HCT116 (cell line): ENCODE measurements at regions not wholly inside any gene's neighbourhood (a gene's known extent, or its start where the extent isn't known, plus 50 kb on each side); places are given as distances from the start of the nearest gene placed in this dataset.

Source experiments
- ATAC-seq: fragments of 200-7000 bp; cut with Tn5 transposase; 2 replicates; pipeline ENCODE4 v1.9.1; 2020; ENCODE audit warnings: mild to moderate bottlenecking, moderate library complexity
- BruUV-seq: library from RNA; stranded (reverse); fragments of 400-500 nt; replicated peaks from 2 replicates; lab custom pipeline; 2021; lab: Mats Ljungman, UMichigan
- CTCF ChIA-PET: fragments of 300-600 bp; sonication (Branson Sonifier 250); formaldehyde crosslinking; loops from one replicate; lab custom pipeline; 2021; ENCODE audit warnings: antibody characterized with exemption; lab: Charles Lee
- POLR2A ChIA-PET: fragments of 300-600, 350-600 bp; sonication (Branson Sonifier 250); formaldehyde crosslinking; loops from one replicate; lab custom pipeline; 2021; ENCODE audit warnings: antibody characterized with exemption; lab: Charles Lee
- RAD21 ChIA-PET, 2 experiments: fragments of 300-600 bp; sonication (Branson Sonifier 250); formaldehyde crosslinking; loops; one replicate each; lab custom pipeline; 2023; ENCODE audit warnings: low total read pairs in 2 of 2; ENCODE audit not compliant: uncharacterized antibody in 2 of 2, unreplicated experiment in 2 of 2, low non-redundant PET in 1 of 2; lab: Charles Lee
- DNase-seq: peaks from one replicate; pipeline ENCODE4 v3.0.0-alpha.2; 2010; ENCODE audit warnings: low read depth, low spot score
- H2AFZ ChIP-seq: fragments of 200-600 bp; shearing (Covaris generic), sonication (generic); 2 replicates; pipeline ENCODE4 v1.6.1; 2017; ENCODE audit warnings: low read depth, mixed run types, mixed read lengths, antibody characterized with exemption, low read length; ENCODE audit not compliant: poor library complexity, severe bottlenecking
- H3K27ac ChIP-seq: 2 replicates; pipeline ENCODE4 v1.5.1; 2012; ENCODE audit warnings: low read depth, low read length
- H3K27me3 ChIP-seq: fragments of 200-600 bp; sonication (generic); 2 replicates; pipeline ENCODE4 v1.6.1; 2016; ENCODE audit warnings: mixed run types, low read length, mixed read lengths; ENCODE audit not compliant: insufficient read depth
- H3K36me3 ChIP-seq, 2 experiments: fragments of 200-500 bp in 1 of 2; fragments of 200-600 bp in 1 of 2; sonication (Bioruptor generic) in 1 of 2; sonication (generic) in 1 of 2; 2 replicates each; pipeline versions ENCODE4 v1.5.1 to v1.6.1; 2014 to 2016; ENCODE audit warnings: low read length in 2 of 2, inconsistent platforms in 1 of 2, mixed read lengths in 1 of 2, mixed run types in 1 of 2; ENCODE audit not compliant: insufficient read depth in 2 of 2, control insufficient read depth in 1 of 2
- H3K4me1 ChIP-seq, 2 experiments: fragments of 200-600 bp in 1 of 2; sonication (generic) in 1 of 2; 2 replicates each; pipeline versions ENCODE4 v1.5.1 to v1.6.1; 2012 to 2017; ENCODE audit warnings: low read length in 2 of 2, inconsistent platforms in 1 of 2, mild to moderate bottlenecking in 1 of 2, mixed read lengths in 1 of 2, mixed run types in 1 of 2, moderate library complexity in 1 of 2; ENCODE audit not compliant: insufficient read depth in 2 of 2, control insufficient read depth in 1 of 2
- H3K4me2 ChIP-seq: fragments of 200-600 bp; sonication (generic); 2 replicates; pipeline ENCODE4 v1.6.1; 2017; ENCODE audit warnings: mixed run types, low read length, mixed read lengths
- H3K4me3 ChIP-seq, 2 experiments: fragments of 200-600 bp in 1 of 2; sonication (generic) in 1 of 2; replicated peaks in 1 of 2; 2 replicates each; pipeline ENCODE4 v1.5.1; 2011 to 2016; ENCODE audit warnings: low read length in 2 of 2, control low read depth in 1 of 2, low read depth in 1 of 2, mild to moderate bottlenecking in 1 of 2, mixed read lengths in 1 of 2, mixed run types in 1 of 2
- H3K79me2 ChIP-seq: fragments of 200-600 bp; sonication (generic); 2 replicates; pipeline ENCODE4 v1.6.1; 2017; ENCODE audit warnings: mild to moderate bottlenecking, mixed run types, low read length, moderate library complexity, mixed read lengths; ENCODE audit not compliant: insufficient read depth
- H3K9ac ChIP-seq: fragments of 200-600 bp; sonication (generic); 2 replicates; pipeline ENCODE4 v1.6.1; 2016; ENCODE audit warnings: low read length, mixed read lengths
- H3K9me2 ChIP-seq: fragments of 200-600 bp; sonication (generic), shearing (Covaris generic); 2 replicates; pipeline ENCODE4 v1.6.1; 2017; ENCODE audit warnings: mixed run types, mild to moderate bottlenecking, moderate library complexity; ENCODE audit not compliant: insufficient read depth
- H3K9me3 ChIP-seq, 2 experiments: fragments of 200-500 bp in 1 of 2; fragments of 200-600 bp in 1 of 2; sonication (Bioruptor generic) in 1 of 2; sonication (generic) in 1 of 2; 2 replicates each; pipeline ENCODE4 v1.6.1; 2014 to 2017; ENCODE audit warnings: low read length in 2 of 2, mixed read lengths in 2 of 2, inconsistent platforms in 1 of 2, low read depth in 1 of 2, mild to moderate bottlenecking in 1 of 2, mixed run types in 1 of 2, moderate library complexity in 1 of 2; ENCODE audit not compliant: control insufficient read depth in 1 of 2, insufficient read depth in 1 of 2
- H4K20me1 ChIP-seq: fragments of 200-600 bp; sonication (generic), shearing (Covaris generic); 2 replicates; pipeline ENCODE4 v1.6.1; 2017; ENCODE audit warnings: mixed run types, mild to moderate bottlenecking, moderate library complexity; ENCODE audit not compliant: insufficient read depth
- CBX3 ChIP-seq: IDR thresholded peaks from 2 replicates; pipeline ENCODE4 v1.6.1; 2012; ENCODE audit warnings: low read depth
- CEBPB ChIP-seq: IDR thresholded peaks from 2 replicates; pipeline ENCODE4 v1.6.1; 2012; ENCODE audit warnings: low read depth
- CTCF ChIP-seq, 3 experiments: fragments of 200-600 bp in 1 of 3; sonication (generic) in 1 of 3; IDR thresholded peaks in 2 of 3; conservative IDR thresholded peaks in 1 of 3; 2 replicates each; pipeline ENCODE4 v1.5.1; 2012 to 2017; ENCODE audit warnings: low read depth in 2 of 3, low read length in 2 of 3, antibody characterized with exemption in 1 of 3, borderline replicate concordance in 1 of 3, control low read depth in 1 of 3, mild to moderate bottlenecking in 1 of 3, mixed read lengths in 1 of 3, mixed run types in 1 of 3, moderate library complexity in 1 of 3; ENCODE audit not compliant: insufficient read depth in 1 of 3
- ELF1 ChIP-seq: IDR thresholded peaks from 2 replicates; pipeline ENCODE4 v1.6.1; 2012; ENCODE audit warnings: low read depth, borderline replicate concordance
- EZH2phosphoT487 ChIP-seq: fragments of 200-600 bp; IDR thresholded peaks from 2 replicates; pipeline ENCODE4 v1.6.1; 2018; ENCODE audit warnings: antibody characterized with exemption, borderline replicate concordance
- FOSL1 ChIP-seq: IDR thresholded peaks from 2 replicates; pipeline ENCODE4 v1.6.1; 2012; ENCODE audit warnings: low read depth
- POLR2AphosphoS5 ChIP-seq: IDR thresholded peaks from 2 replicates; pipeline ENCODE4 v1.6.1; 2011; ENCODE audit warnings: mild to moderate bottlenecking, low read depth, low read length, moderate library complexity
- RAD21 ChIP-seq: IDR thresholded peaks from 2 replicates; pipeline ENCODE4 v1.6.1; 2012; ENCODE audit warnings: low read depth, mild to moderate bottlenecking
- SP1 ChIP-seq: IDR thresholded peaks from 2 replicates; pipeline ENCODE4 v1.6.1; 2012; ENCODE audit warnings: low read depth
- YY1 ChIP-seq: IDR thresholded peaks from 2 replicates; pipeline ENCODE4 v1.6.1; 2011; ENCODE audit warnings: low read length, low read depth, moderate library complexity, mild to moderate bottlenecking; ENCODE audit not compliant: insufficient replicate concordance; ENCODE audit errors: extremely low read depth
- intact Hi-C: fragments of 100-400 bp; cut with micrococcal nuclease; formaldehyde crosslinking; loops from 2 replicates; pipeline ENCODE4 v1.10.0; 2022
- TF ChIP-seq, protein P1 (sequence below): IDR thresholded peaks from 2 replicates; pipeline ENCODE4 v1.6.1; 2012; ENCODE audit warnings: low read depth

- CTCF ChIA-PET: interaction anchor here (0.6 to 1.4 kb wide), 3 partner anchors 8 to 10 kb away, joined by 3 read pairs; no protein-coding TSS in a partner anchor
These were observed 98.5 kb upstream of the CD53 start for GRCh38 chr1:110774398-110774797.

More at GRCh38 chr1:110774398-110774797, 98.5 kb upstream of the CD53 start:
- Histone ChIP-seq H3K9ac (no peak overlapping the region), H4K20me1 (no peaks in the 10 kb centered on the region), H2AFZ (no peak overlapping the region), H3K4me2 (no peak overlapping the region), H3K4me3 (no peak overlapping the region), H3K9me2 (no peaks in the 10 kb centered on the region), H3K36me3 (no peaks in the 10 kb centered on the region), H3K27me3 (peaks cover 78% of the 10 kb centered on the region), H3K79me2 (no peaks in the 10 kb centered on the region), H3K4me1 (no peaks in the 10 kb centered on the region), H3K9me3 (no peaks in the 10 kb centered on the region), H3K27ac (no peak overlapping the region)
- intact Hi-C loops: no loop called here
- POLR2A ChIA-PET: no interaction called here
- DNase-seq: no peak
- BruUV-seq: no TSS peak
- RAD21 ChIA-PET: no interaction called here
- no peak for TF ChIP-seq CEBPB
- TF ChIP-seq CTCF (IDR thresholded peaks at IDR 0.05 in 2 of 3, conservative IDR thresholded peaks at IDR 0.05 in 1 of 3; ENCODE audit: borderline replicate concordance in 1 of 3, insufficient read depth in 1 of 3, low read depth in 2 of 3, low read length in 2 of 3): no peak
- TF ChIP-seq, protein P1, sequence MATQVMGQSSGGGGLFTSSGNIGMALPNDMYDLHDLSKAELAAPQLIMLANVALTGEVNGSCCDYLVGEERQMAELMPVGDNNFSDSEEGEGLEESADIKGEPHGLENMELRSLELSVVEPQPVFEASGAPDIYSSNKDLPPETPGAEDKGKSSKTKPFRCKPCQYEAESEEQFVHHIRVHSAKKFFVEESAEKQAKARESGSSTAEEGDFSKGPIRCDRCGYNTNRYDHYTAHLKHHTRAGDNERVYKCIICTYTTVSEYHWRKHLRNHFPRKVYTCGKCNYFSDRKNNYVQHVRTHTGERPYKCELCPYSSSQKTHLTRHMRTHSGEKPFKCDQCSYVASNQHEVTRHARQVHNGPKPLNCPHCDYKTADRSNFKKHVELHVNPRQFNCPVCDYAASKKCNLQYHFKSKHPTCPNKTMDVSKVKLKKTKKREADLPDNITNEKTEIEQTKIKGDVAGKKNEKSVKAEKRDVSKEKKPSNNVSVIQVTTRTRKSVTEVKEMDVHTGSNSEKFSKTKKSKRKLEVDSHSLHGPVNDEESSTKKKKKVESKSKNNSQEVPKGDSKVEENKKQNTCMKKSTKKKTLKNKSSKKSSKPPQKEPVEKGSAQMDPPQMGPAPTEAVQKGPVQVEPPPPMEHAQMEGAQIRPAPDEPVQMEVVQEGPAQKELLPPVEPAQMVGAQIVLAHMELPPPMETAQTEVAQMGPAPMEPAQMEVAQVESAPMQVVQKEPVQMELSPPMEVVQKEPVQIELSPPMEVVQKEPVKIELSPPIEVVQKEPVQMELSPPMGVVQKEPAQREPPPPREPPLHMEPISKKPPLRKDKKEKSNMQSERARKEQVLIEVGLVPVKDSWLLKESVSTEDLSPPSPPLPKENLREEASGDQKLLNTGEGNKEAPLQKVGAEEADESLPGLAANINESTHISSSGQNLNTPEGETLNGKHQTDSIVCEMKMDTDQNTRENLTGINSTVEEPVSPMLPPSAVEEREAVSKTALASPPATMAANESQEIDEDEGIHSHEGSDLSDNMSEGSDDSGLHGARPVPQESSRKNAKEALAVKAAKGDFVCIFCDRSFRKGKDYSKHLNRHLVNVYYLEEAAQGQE: no peak
- no peak for TF ChIP-seq ELF1
- no peak for TF ChIP-seq SP1
- TF ChIP-seq POLR2AphosphoS5: no peak
- TF ChIP-seq CBX3: no peak
- TF ChIP-seq RAD21: no peak
- TF ChIP-seq EZH2phosphoT487: no peak
- TF ChIP-seq YY1: no peak
- TF ChIP-seq FOSL1: no peak
- ATAC-seq: no peak
